ENCODE measurements at regions not wholly inside any gene's neighbourhood (a gene's known extent, or its start where the extent isn't known, plus 50 kb on each side); places are given as distances from the start of the nearest gene placed in this dataset.

DNA sequence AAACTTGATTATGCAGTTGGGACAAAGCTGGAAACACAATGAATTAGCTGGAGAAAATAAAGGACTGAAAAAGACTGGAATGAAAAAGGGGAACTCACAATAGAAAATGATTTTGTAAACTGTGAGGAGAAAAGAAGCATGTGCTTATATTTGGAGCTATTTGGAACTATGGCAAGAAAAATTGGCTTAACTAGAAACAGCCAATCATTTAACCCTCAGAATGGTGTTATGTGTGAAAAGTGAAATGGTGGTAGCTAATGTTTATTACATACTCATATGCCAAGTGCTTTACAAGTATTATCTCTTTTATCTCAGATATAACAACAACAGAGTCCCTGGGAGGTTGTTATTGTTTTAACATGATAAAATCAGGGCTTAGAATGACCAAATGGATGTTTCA, 583.1 kb upstream of the SEL1L start:
- Histone ChIP-seq H3K27me3 (no peaks in the 10 kb centered on the region), H3K27ac (no peak overlapping the region), H3K4me3 (no peak overlapping the region), H3K4me1 (replicated peaks in 1 of 2) (no peaks in the 10 kb centered on the region), H3K36me3 (replicated peaks in 1 of 2) (no peaks in the 10 kb centered on the region), H3K9me3 (replicated peaks in 1 of 3) (no peaks in the 10 kb centered on the region)
- intact Hi-C loops (cut with DNase I) = no loop called here
- no peak for TF ChIP-seq POLR2A (IDR thresholded peaks at IDR 0.05)
- TF ChIP-seq, protein P1, sequence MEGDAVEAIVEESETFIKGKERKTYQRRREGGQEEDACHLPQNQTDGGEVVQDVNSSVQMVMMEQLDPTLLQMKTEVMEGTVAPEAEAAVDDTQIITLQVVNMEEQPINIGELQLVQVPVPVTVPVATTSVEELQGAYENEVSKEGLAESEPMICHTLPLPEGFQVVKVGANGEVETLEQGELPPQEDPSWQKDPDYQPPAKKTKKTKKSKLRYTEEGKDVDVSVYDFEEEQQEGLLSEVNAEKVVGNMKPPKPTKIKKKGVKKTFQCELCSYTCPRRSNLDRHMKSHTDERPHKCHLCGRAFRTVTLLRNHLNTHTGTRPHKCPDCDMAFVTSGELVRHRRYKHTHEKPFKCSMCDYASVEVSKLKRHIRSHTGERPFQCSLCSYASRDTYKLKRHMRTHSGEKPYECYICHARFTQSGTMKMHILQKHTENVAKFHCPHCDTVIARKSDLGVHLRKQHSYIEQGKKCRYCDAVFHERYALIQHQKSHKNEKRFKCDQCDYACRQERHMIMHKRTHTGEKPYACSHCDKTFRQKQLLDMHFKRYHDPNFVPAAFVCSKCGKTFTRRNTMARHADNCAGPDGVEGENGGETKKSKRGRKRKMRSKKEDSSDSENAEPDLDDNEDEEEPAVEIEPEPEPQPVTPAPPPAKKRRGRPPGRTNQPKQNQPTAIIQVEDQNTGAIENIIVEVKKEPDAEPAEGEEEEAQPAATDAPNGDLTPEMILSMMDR (IDR thresholded peaks at IDR 0.05) = no peak
- no peak for DNase-seq

DNA sequence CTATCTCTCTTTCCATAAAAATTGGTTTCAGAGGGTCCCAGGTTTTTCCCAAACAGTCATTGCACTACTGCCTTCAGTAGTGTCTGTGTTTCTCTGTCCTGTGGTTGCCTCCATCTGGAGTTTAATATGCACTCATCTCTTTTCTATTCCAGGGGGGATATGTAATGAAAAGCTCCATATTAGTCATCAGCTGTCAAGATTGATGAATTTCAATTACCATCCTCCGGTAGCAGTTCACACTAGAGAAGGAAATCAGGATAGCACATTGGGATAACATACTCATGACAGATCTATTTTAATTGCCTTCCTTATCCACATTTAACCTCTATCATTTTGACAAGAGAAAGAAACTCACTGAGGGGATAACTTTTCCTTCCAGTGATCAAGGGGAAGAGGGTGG, 589.0 kb upstream of the SEL1L start:
- no peaks in the 10 kb centered on the region for H3K36me3 ChIP-seq (replicated peaks in 1 of 2)
- WGBS, 4 donors = 38 to 50% (median 49%) methylated on average over 1 of the region's 1 CpG
- no peak for DNase-seq
- no peaks in the 10 kb centered on the region for H3K4me1 ChIP-seq (replicated peaks in 1 of 2)
- intact Hi-C loops (cut with DNase I) = no loop called here
- H3K4me3 ChIP-seq = no peak overlapping the region
- H3K9me3 ChIP-seq (replicated peaks in 1 of 3) = no peaks in the 10 kb centered on the region
- H3K27me3 ChIP-seq = no peaks in the 10 kb centered on the region
- H3K27ac ChIP-seq = no peak overlapping the region
- no peak for TF ChIP-seq POLR2A (IDR thresholded peaks at IDR 0.05)
- TF ChIP-seq, protein P1 (IDR thresholded peaks at IDR 0.05) = no peak

DNA sequence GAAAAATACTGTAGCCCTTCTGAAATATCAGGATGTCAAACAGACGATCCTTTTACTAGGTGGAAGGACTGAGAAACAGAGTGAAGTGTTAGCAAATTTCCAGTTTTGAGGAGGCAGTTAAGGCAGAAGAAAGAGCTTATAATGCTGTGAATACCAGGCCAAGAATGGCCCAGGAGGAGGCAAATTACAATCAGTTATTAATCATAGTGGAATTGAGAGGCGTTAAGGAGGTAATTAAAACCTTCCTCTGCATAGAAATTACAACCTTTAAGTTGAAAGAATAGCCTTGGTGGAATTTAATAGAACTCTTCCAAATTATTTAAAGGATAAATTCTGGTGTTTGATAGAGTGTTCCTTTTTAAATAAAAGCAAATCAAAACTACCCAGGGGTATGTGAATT, 590.9 kb upstream of the SEL1L start:
- H3K27ac ChIP-seq = no peak overlapping the region
- no peak for DNase-seq
- no peak overlapping the region for H3K4me3 ChIP-seq
- TF ChIP-seq POLR2A (IDR thresholded peaks at IDR 0.05) = no peak
- TF ChIP-seq, protein P1 (IDR thresholded peaks at IDR 0.05) = no peak
- H3K36me3 ChIP-seq (replicated peaks in 1 of 2) = no peaks in the 10 kb centered on the region
- H3K4me1 ChIP-seq (replicated peaks in 1 of 2) = no peaks in the 10 kb centered on the region
- no peaks in the 10 kb centered on the region for H3K9me3 ChIP-seq (replicated peaks in 1 of 3)
- intact Hi-C loops (cut with DNase I) = no loop called here
- WGBS, 4 donors = 80 to 87% (median 81%) methylated on average over 2 of the region's 2 CpGs
- H3K27me3 ChIP-seq = no peaks in the 10 kb centered on the region

DNA sequence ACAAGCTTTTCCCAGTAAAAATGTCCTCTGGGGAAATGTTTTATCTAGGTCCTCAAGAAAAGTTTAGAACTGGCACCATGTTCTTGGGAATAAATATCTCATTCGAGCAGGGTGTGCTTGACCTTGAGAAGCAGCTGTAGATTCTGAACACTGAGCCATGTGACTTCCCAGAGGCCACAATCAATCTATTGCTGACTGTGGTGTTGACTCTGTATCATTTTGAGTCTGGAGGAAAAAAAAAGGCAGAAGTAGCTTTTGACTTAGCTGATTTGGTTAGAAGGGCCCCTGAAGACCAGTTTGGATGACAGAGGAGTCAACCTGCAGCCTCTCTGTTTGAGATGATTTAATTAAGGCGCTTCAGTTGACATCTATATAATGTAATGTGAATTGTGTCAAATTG, 592.4 kb upstream of the SEL1L start:
- intact Hi-C loops (cut with DNase I) = no loop called here
- Histone ChIP-seq H3K4me1 (replicated peaks in 1 of 2) (no peaks in the 10 kb centered on the region), H3K4me3 (no peak overlapping the region), H3K9me3 (replicated peaks in 1 of 3) (no peaks in the 10 kb centered on the region), H3K27me3 (no peaks in the 10 kb centered on the region), H3K36me3 (replicated peaks in 1 of 2) (no peaks in the 10 kb centered on the region), H3K27ac (no peak overlapping the region)
- TF ChIP-seq, protein P1 (IDR thresholded peaks at IDR 0.05) = no peak
- TF ChIP-seq POLR2A (IDR thresholded peaks at IDR 0.05) = no peak
- WGBS, 4 donors = 50 to 55% (median 53%) methylated on average over 2 of the region's 2 CpGs
- DNase-seq = peak in 1 of 7 donors; percentile 18
